ENCODE measurements at regions not wholly inside any gene's neighbourhood (a gene's known extent, or its start where the extent isn't known, plus 50 kb on each side); places are given as distances from the start of the nearest gene placed in this dataset.

GRCh38 chr9:78746010-78746409 lies 449.1 kb downstream of the PSAT1 start:
- no peak for TF ChIP-seq EZH2phosphoT487 (IDR thresholded peaks at IDR 0.05)
- no peak for TF ChIP-seq CTCF (IDR thresholded peaks at IDR 0.05)
- no peak for TF ChIP-seq EZH2 (IDR thresholded peaks at IDR 0.05)
